ENCODE measurements at regions not wholly inside any gene's neighbourhood (a gene's known extent, or its start where the extent isn't known, plus 50 kb on each side); places are given as distances from the start of the nearest gene placed in this dataset.

GRCh38 chr10:52858722-52859121 lies 86.1 kb upstream of the MBL2 start:
- intact Hi-C loops (cut with DNase I; ENCODE audit: low total_unique reads) = no loop called here
- TF ChIP-seq POLR2A (IDR thresholded peaks at IDR 0.05) = no peak
- no peak for TF ChIP-seq POLR2AphosphoS5 (IDR thresholded peaks at IDR 0.05)
- TF ChIP-seq CTCF (IDR thresholded peaks at IDR 0.05 in 8 of 11, conservative IDR thresholded peaks at IDR 0.05 in 3 of 11) = no peak
- Histone ChIP-seq H3K27me3 (replicated peaks in 1 of 7) (no peaks in the 10 kb centered on the region), H3K27ac (no peak overlapping the region), H3K36me3 (no peaks in the 10 kb centered on the region), H3K9me3 (no peaks in the 10 kb centered on the region), H3K4me3 (no peak overlapping the region), H3K4me1 (no peaks in the 10 kb centered on the region)
- no peak for DNase-seq
- 73 to 88% (median 84%) methylated on average over 2 of the region's 2 CpGs for WGBS, 5 donors

GRCh38 chr10:52855546-52856325 lies 83.2 kb upstream of the MBL2 start:
- no peak overlapping the region for H3K4me3 ChIP-seq
- WGBS, 5 donors = 60 to 100% (median 64%) methylated on average over 1 of the region's 1 CpG
- no peaks in the 10 kb centered on the region for H3K4me1 ChIP-seq
- no peaks in the 10 kb centered on the region for H3K27me3 ChIP-seq (replicated peaks in 1 of 7)
- no peak overlapping the region for H3K27ac ChIP-seq
- H3K36me3 ChIP-seq = no peaks in the 10 kb centered on the region
- peaks cover 0 to 6% (median 0%) of the 10 kb centered on the region in 8 donors for H3K9me3 ChIP-seq
- intact Hi-C loops (cut with DNase I; ENCODE audit: low total_unique reads) = no loop called here
- no peak for TF ChIP-seq POLR2A (IDR thresholded peaks at IDR 0.05)
- TF ChIP-seq CTCF (IDR thresholded peaks at IDR 0.05 in 8 of 11, conservative IDR thresholded peaks at IDR 0.05 in 3 of 11) = no peak
- no peak for TF ChIP-seq POLR2AphosphoS5 (IDR thresholded peaks at IDR 0.05)
- no peak for DNase-seq

- intact Hi-C loops (cut with DNase I; ENCODE audit: low total_unique reads) = no loop called here
- TF ChIP-seq CTCF (IDR thresholded peaks at IDR 0.05 in 8 of 11, conservative IDR thresholded peaks at IDR 0.05 in 3 of 11) = no peak
- TF ChIP-seq POLR2AphosphoS5 (IDR thresholded peaks at IDR 0.05) = no peak
- no peak for TF ChIP-seq POLR2A (IDR thresholded peaks at IDR 0.05)
- Histone ChIP-seq H3K4me1 (no peaks in the 10 kb centered on the region), H3K36me3 (no peaks in the 10 kb centered on the region), H3K9me3 (peaks cover 0 to 7% (median 0%) of the 10 kb centered on the region in 8 donors), H3K27ac (no peak overlapping the region), H3K27me3 (replicated peaks in 1 of 7) (no peaks in the 10 kb centered on the region), H3K4me3 (no peak overlapping the region)
- WGBS, 5 donors = 72 to 84% (median 80%) methylated on average over 4 of the region's 4 CpGs
- DNase-seq = no peak
Measured at GRCh38 chr10:52853704-52854103, 81.1 kb upstream of the MBL2 start.

GRCh38 chr10:52836816-52837215 lies 64.2 kb upstream of the MBL2 start:
- no peaks in the 10 kb centered on the region for H3K36me3 ChIP-seq
- peaks cover 0 to 39% (median 20%) of the 10 kb centered on the region in 8 donors for H3K9me3 ChIP-seq
- TF ChIP-seq POLR2AphosphoS5 (IDR thresholded peaks at IDR 0.05) (no peak), POLR2A (IDR thresholded peaks at IDR 0.05) (no peak), CTCF (IDR thresholded peaks at IDR 0.05 in 8 of 11, conservative IDR thresholded peaks at IDR 0.05 in 3 of 11) (no peak)
- H3K4me1 ChIP-seq = no peaks in the 10 kb centered on the region
- H3K27me3 ChIP-seq (replicated peaks in 1 of 7) = no peaks in the 10 kb centered on the region
- no peak overlapping the region for H3K4me3 ChIP-seq
- intact Hi-C loops (cut with DNase I; ENCODE audit: low total_unique reads) = no loop called here
- H3K27ac ChIP-seq = no peak overlapping the region
- no peak for DNase-seq
- 86 to 93% (median 89%) methylated on average over 2 of the region's 2 CpGs for WGBS, 5 donors
